Caco-2 (cell line): ENCODE measurements at regions not wholly inside any gene's neighbourhood (a gene's known extent, or its start where the extent isn't known, plus 50 kb on each side); places are given as distances from the start of the nearest gene placed in this dataset.

Source experiments
- BruUV-seq: library from RNA; stranded (reverse); fragments of 400-500 nt; replicated peaks from 2 replicates; lab custom pipeline; 2021; lab: Mats Ljungman, UMichigan
- CTCF ChIA-PET: fragments of 300-600 bp; sonication (Branson Sonifier 250); formaldehyde crosslinking; loops from one replicate; lab custom pipeline; 2022; ENCODE audit warnings: antibody characterized with exemption; lab: Charles Lee
- POLR2A ChIA-PET: fragments of 300-600 bp; sonication (Branson Sonifier 250); formaldehyde crosslinking; loops from one replicate; lab custom pipeline; 2022; ENCODE audit warnings: antibody characterized with exemption; lab: Charles Lee
- DNase-seq, 2 experiments: peaks; one replicate each; pipeline versions ENCODE4 v3.0.0 to v3.0.0-alpha.2; 2020 to 2022
- H3K27me3 ChIP-seq: replicated peaks from 2 replicates; pipeline ENCODE4 v1.6.0; 2011; ENCODE audit warnings: low read length; ENCODE audit not compliant: control insufficient read depth, insufficient read depth
- H3K36me3 ChIP-seq: 2 replicates; pipeline ENCODE4 v1.5.1; 2011; ENCODE audit warnings: low read length; ENCODE audit not compliant: control insufficient read depth, insufficient read depth
- H3K4me1 ChIP-seq: fragments of 250-450 bp; sonication (Bioruptor Pico); 2 replicates; pipeline ENCODE4 v1.5.1; 2020; ENCODE audit warnings: mild to moderate bottlenecking
- H3K4me3 ChIP-seq: 2 replicates; pipeline ENCODE4 v1.5.1; 2011; ENCODE audit warnings: low read depth, mild to moderate bottlenecking, control low read depth, low read length
- H3K9me3 ChIP-seq: fragments of 250-450 bp; sonication (Bioruptor Pico); 2 replicates; pipeline ENCODE4 v1.5.1; 2020; ENCODE audit warnings: mild to moderate bottlenecking, moderate library complexity
- H3K27ac Mint-ChIP-seq: one replicate; pipeline ENCODE4 v1.8.0; 2022; ENCODE audit warnings: mixed read lengths; ENCODE audit not compliant: unreplicated experiment
- H3K27me3 Mint-ChIP-seq: one replicate; pipeline ENCODE4 v1.8.0; 2022; ENCODE audit warnings: mixed read lengths; ENCODE audit not compliant: insufficient read depth, unreplicated experiment
- H3K36me3 Mint-ChIP-seq: one replicate; pipeline ENCODE4 v1.8.0; 2022; ENCODE audit warnings: mild to moderate bottlenecking, mixed read lengths; ENCODE audit not compliant: insufficient read depth, unreplicated experiment
- H3K4me1 Mint-ChIP-seq: one replicate; pipeline ENCODE4 v1.8.0; 2022; ENCODE audit warnings: low read depth, mixed read lengths; ENCODE audit not compliant: unreplicated experiment
- H3K4me3 Mint-ChIP-seq: one replicate; pipeline ENCODE4 v1.8.0; 2022; ENCODE audit warnings: mild to moderate bottlenecking, moderate library complexity, mixed read lengths; ENCODE audit not compliant: unreplicated experiment
- H3K9me3 Mint-ChIP-seq: one replicate; pipeline ENCODE4 v1.8.0; 2022; ENCODE audit warnings: mixed read lengths; ENCODE audit not compliant: unreplicated experiment
- CTCF ChIP-seq, 2 experiments: fragments of 200-600 bp in 1 of 2; IDR thresholded peaks; 1 replicate in 1 of 2; 2 replicates in 1 of 2; pipeline versions ENCODE4 v1.5.1 to v1.8.0; 2011 to 2022; ENCODE audit warnings: antibody characterized with exemption in 1 of 2, control low read depth in 1 of 2, inconsistent platforms in 1 of 2, low read depth in 1 of 2, low read length in 1 of 2, mild to moderate bottlenecking in 1 of 2, moderate library complexity in 1 of 2; ENCODE audit not compliant: insufficient read depth in 1 of 2, severe bottlenecking in 1 of 2, unreplicated experiment in 1 of 2
- intact Hi-C: fragments of 100-400 bp; cut with micrococcal nuclease; formaldehyde crosslinking; loops from one replicate; pipeline ENCODE4 v1.10.0; 2022; ENCODE audit not compliant: unreplicated experiment

- H3K9me3 ChIP-seq: no peaks in the 10 kb centered on the region
- TF ChIP-seq CTCF (IDR thresholded peaks at IDR 0.05; ENCODE audit: insufficient read depth in 1 of 2, low read depth in 1 of 2, low read length in 1 of 2, severe bottlenecking in 1 of 2, unreplicated experiment in 1 of 2): no peak
- no TSS peak for BruUV-seq
- no peak for DNase-seq
- Mint-ChIP-seq H3K4me3 (no peak overlapping the region), H3K36me3 (no peaks in the 10 kb centered on the region), H3K4me1 (no peaks in the 10 kb centered on the region), H3K9me3 (peaks cover 21% of the 10 kb centered on the region), H3K27ac (no peak overlapping the region), H3K27me3 (no peaks in the 10 kb centered on the region)
- CTCF ChIA-PET: no interaction called here
- H3K36me3 ChIP-seq: no peaks in the 10 kb centered on the region
- H3K4me3 ChIP-seq: no peak overlapping the region
- intact Hi-C loops: no loop called here
- POLR2A ChIA-PET: no interaction called here
- peaks cover 7% of the 10 kb centered on the region; the same call in 1 of the 2 replicates for H3K4me1 ChIP-seq
- no peaks in the 10 kb centered on the region for H3K27me3 ChIP-seq
These were observed 121.7 kb downstream of the ICE1 start for GRCh38 chr5:5544094-5544663.

GRCh38 chr5:5542654-5543053, 120.2 kb downstream of the ICE1 start:
- no peaks in the 10 kb centered on the region for H3K36me3 Mint-ChIP-seq
- Histone ChIP-seq H3K9me3 (no peaks in the 10 kb centered on the region), H3K27me3 (no peaks in the 10 kb centered on the region), H3K4me3 (no peak overlapping the region), H3K4me1 (peaks cover 7% of the 10 kb centered on the region; the same call in 1 of the 2 replicates), H3K36me3 (no peaks in the 10 kb centered on the region)
- DNase-seq: no peak
- H3K4me3 Mint-ChIP-seq: no peak overlapping the region
- H3K27me3 Mint-ChIP-seq: no peaks in the 10 kb centered on the region
- intact Hi-C loops: no loop called here
- no TSS peak for BruUV-seq
- peaks cover 21% of the 10 kb centered on the region for H3K9me3 Mint-ChIP-seq
- no peaks in the 10 kb centered on the region for H3K4me1 Mint-ChIP-seq
- CTCF ChIA-PET: no interaction called here
- H3K27ac Mint-ChIP-seq: no peak overlapping the region
- POLR2A ChIA-PET: no interaction called here
- no peak for TF ChIP-seq CTCF (IDR thresholded peaks at IDR 0.05; ENCODE audit: insufficient read depth in 1 of 2, low read depth in 1 of 2, low read length in 1 of 2, severe bottlenecking in 1 of 2, unreplicated experiment in 1 of 2)

- Mint-ChIP-seq H3K4me3 (no peak overlapping the region), H3K27ac (no peak overlapping the region), H3K4me1 (no peaks in the 10 kb centered on the region), H3K36me3 (no peaks in the 10 kb centered on the region), H3K27me3 (no peaks in the 10 kb centered on the region), H3K9me3 (peaks cover 21% of the 10 kb centered on the region)
- Histone ChIP-seq H3K9me3 (no peaks in the 10 kb centered on the region), H3K36me3 (no peaks in the 10 kb centered on the region), H3K4me1 (peaks cover 7% of the 10 kb centered on the region; the same call in 1 of the 2 replicates), H3K4me3 (no peak overlapping the region), H3K27me3 (no peaks in the 10 kb centered on the region)
- ChIA-PET CTCF (no interaction called here), POLR2A (no interaction called here)
- no TSS peak for BruUV-seq
- TF ChIP-seq CTCF (IDR thresholded peaks at IDR 0.05; ENCODE audit: insufficient read depth in 1 of 2, low read depth in 1 of 2, low read length in 1 of 2, severe bottlenecking in 1 of 2, unreplicated experiment in 1 of 2): no peak
- intact Hi-C loops: no loop called here
- DNase-seq: no peak
These were observed 117.6 kb downstream of the ICE1 start for GRCh38 chr5:5540065-5540464.
